Spinal cord (tissue), 9 donors: ENCODE measurements at regions not wholly inside any gene's neighbourhood (a gene's known extent, or its start where the extent isn't known, plus 50 kb on each side); places are given as distances from the start of the nearest gene placed in this dataset.

Experiments used
- DNase-seq, 6 donors: peaks; one replicate each; pipeline versions ENCODE4 v3.0.0 to v3.0.0-alpha.2; 2013 to 2015; ENCODE audit warnings: low spot score in 6 of 6, low read depth in 4 of 6
- H3K27ac ChIP-seq: one replicate; pipeline ENCODE4 v1.5.1; 2013; ENCODE audit warnings: low read depth, low read length, control low read depth
- H3K27me3 ChIP-seq: one replicate; pipeline ENCODE4 v1.6.1; 2013; ENCODE audit warnings: low read length; ENCODE audit not compliant: control insufficient read depth, insufficient read depth
- H3K36me3 ChIP-seq: one replicate; pipeline ENCODE4 v1.6.1; 2013; ENCODE audit warnings: low read length; ENCODE audit not compliant: control insufficient read depth, insufficient read depth
- H3K4me1 ChIP-seq: one replicate; pipeline ENCODE4 v1.6.1; 2013; ENCODE audit warnings: low read length; ENCODE audit not compliant: control insufficient read depth, insufficient read depth
- H3K4me3 ChIP-seq: one replicate; pipeline ENCODE4 v1.5.1; 2013; ENCODE audit warnings: low read depth, low read length, control low read depth
- H3K9me3 ChIP-seq: one replicate; pipeline ENCODE4 v1.6.1; 2013; ENCODE audit warnings: low read length; ENCODE audit not compliant: control insufficient read depth, insufficient read depth
- WGBS: methylation state at CpG from one replicate; pipeline ENCODE4 v1.1.5; 2013; ENCODE audit warnings: missing lambda C conversion rate; ENCODE audit not compliant: insufficient coverage; 5-methylcytosine and 5-hydroxymethylcytosine counted together
- donor health status: healthy.

- no peaks in the 10 kb centered on the region for H3K27me3 ChIP-seq
- no peak overlapping the region for H3K4me3 ChIP-seq
- WGBS = no CpG with 5 or more reads among the region's 4 CpGs
- no peak for DNase-seq
- no peaks in the 10 kb centered on the region for H3K9me3 ChIP-seq
- H3K36me3 ChIP-seq = no peaks in the 10 kb centered on the region
- H3K4me1 ChIP-seq = no peaks in the 10 kb centered on the region
- H3K27ac ChIP-seq = no peak overlapping the region
These were observed 107.5 kb upstream of the FAR2 start for GRCh38 chr12:29041621-29042020.

- no peak for DNase-seq
- no peaks in the 10 kb centered on the region for H3K27me3 ChIP-seq
- H3K9me3 ChIP-seq = no peaks in the 10 kb centered on the region
- H3K27ac ChIP-seq = no peak overlapping the region
- H3K4me3 ChIP-seq = no peak overlapping the region
- no peaks in the 10 kb centered on the region for H3K36me3 ChIP-seq
- WGBS = no CpG with 5 or more reads among the region's 1 CpG
- H3K4me1 ChIP-seq = no peaks in the 10 kb centered on the region
These were observed 106.0 kb upstream of the FAR2 start for GRCh38 chr12:29043069-29043468.

- H3K36me3 ChIP-seq = no peaks in the 10 kb centered on the region
- H3K4me3 ChIP-seq = no peak overlapping the region
- no CpG with 5 or more reads among the region's 2 CpGs for WGBS
- no peaks in the 10 kb centered on the region for H3K4me1 ChIP-seq
- DNase-seq = no peak
- no peaks in the 10 kb centered on the region for H3K9me3 ChIP-seq
- H3K27me3 ChIP-seq = no peaks in the 10 kb centered on the region
- H3K27ac ChIP-seq = no peak overlapping the region
These were observed 104.3 kb upstream of the FAR2 start for GRCh38 chr12:29044799-29045198.

- DNase-seq = no peak
- WGBS = no CpG with 5 or more reads among the region's 4 CpGs
These were observed 100.3 kb upstream of the FAR2 start for GRCh38 chr12:29048787-29049186.

GRCh38 chr12:29050503-29050902 is 98.6 kb upstream of the FAR2 start:
- Histone ChIP-seq H3K27ac (no peak overlapping the region), H3K27me3 (no peaks in the 10 kb centered on the region), H3K4me3 (no peak overlapping the region), H3K36me3 (no peaks in the 10 kb centered on the region), H3K4me1 (no peaks in the 10 kb centered on the region), H3K9me3 (no peaks in the 10 kb centered on the region)
- WGBS = no CpG with 5 or more reads among the region's 3 CpGs
- DNase-seq = no peak

More at GRCh38 chr12:29048787-29049186, 100.3 kb upstream of the FAR2 start:
- Histone ChIP-seq H3K27me3 (no peaks in the 10 kb centered on the region), H3K36me3 (no peaks in the 10 kb centered on the region), H3K4me1 (no peaks in the 10 kb centered on the region), H3K27ac (no peak overlapping the region), H3K9me3 (no peaks in the 10 kb centered on the region), H3K4me3 (no peak overlapping the region)

GRCh38 chr12:29051221-29051620 is 97.9 kb upstream of the FAR2 start:
- Histone ChIP-seq H3K36me3 (no peaks in the 10 kb centered on the region), H3K27ac (no peak overlapping the region), H3K4me3 (no peak overlapping the region), H3K9me3 (no peaks in the 10 kb centered on the region), H3K27me3 (no peaks in the 10 kb centered on the region), H3K4me1 (no peaks in the 10 kb centered on the region)
- no peak for DNase-seq
- WGBS = no CpG with 5 or more reads among the region's 2 CpGs

GRCh38 chr12:29053567-29053966 is 95.5 kb upstream of the FAR2 start:
- Histone ChIP-seq H3K27me3 (no peaks in the 10 kb centered on the region), H3K36me3 (no peaks in the 10 kb centered on the region), H3K4me1 (no peaks in the 10 kb centered on the region), H3K27ac (no peak overlapping the region), H3K4me3 (no peak overlapping the region), H3K9me3 (no peaks in the 10 kb centered on the region)
- DNase-seq = no peak
- WGBS = no CpG with 5 or more reads among the region's 1 CpG

- DNase-seq = peak in 1 of 6 donors; percentile 8
- Histone ChIP-seq H3K27ac (no peak overlapping the region), H3K4me3 (no peak overlapping the region), H3K27me3 (no peaks in the 10 kb centered on the region), H3K9me3 (no peaks in the 10 kb centered on the region), H3K36me3 (no peaks in the 10 kb centered on the region), H3K4me1 (no peaks in the 10 kb centered on the region)
- WGBS = 83% methylated on average over 1 of the region's 3 CpGs
These were observed 94.0 kb upstream of the FAR2 start for GRCh38 chr12:29054858-29055663.

- no peaks in the 10 kb centered on the region for H3K9me3 ChIP-seq
- H3K27ac ChIP-seq = no peak overlapping the region
- DNase-seq = peak; percentile 21 to 80 (median 46)
- WGBS = no CpG with 5 or more reads among the region's 1 CpG
- no peaks in the 10 kb centered on the region for H3K27me3 ChIP-seq
- H3K36me3 ChIP-seq = no peaks in the 10 kb centered on the region
- no peaks in the 10 kb centered on the region for H3K4me1 ChIP-seq
- no peak overlapping the region for H3K4me3 ChIP-seq
These were observed 83.0 kb upstream of the FAR2 start for GRCh38 chr12:29066011-29066588.

- no peaks in the 10 kb centered on the region for H3K4me1 ChIP-seq
- no peak overlapping the region for H3K27ac ChIP-seq
- WGBS = 75% methylated on average over 1 of the region's 1 CpG
- no peak overlapping the region for H3K4me3 ChIP-seq
- no peaks in the 10 kb centered on the region for H3K27me3 ChIP-seq
- H3K36me3 ChIP-seq = no peaks in the 10 kb centered on the region
- H3K9me3 ChIP-seq = no peaks in the 10 kb centered on the region
- DNase-seq = peak in 1 of 6 donors; percentile 7
These were observed 81.6 kb upstream of the FAR2 start for GRCh38 chr12:29067430-29067829.
